GM19438 (cell line): ENCODE measurements at regions not wholly inside any gene's neighbourhood (a gene's known extent, or its start where the extent isn't known, plus 50 kb on each side); places are given as distances from the start of the nearest gene placed in this dataset.

Experiments used
- ATAC-seq: cut with Tn5 transposase; IDR thresholded peaks from one replicate; pipeline ENCODE4 v1.9.1; 2021; ENCODE audit warnings: low read depth; ENCODE audit not compliant: unreplicated experiment

GRCh38 chr12:115210533-115211252 lies 526.7 kb upstream of the TBX3 start:
- ATAC-seq = no peak

- ATAC-seq = no peak
Measured at GRCh38 chr12:115209230-115209629, 525.3 kb upstream of the TBX3 start.

GRCh38 chr12:115208098-115208497 lies 524.1 kb upstream of the TBX3 start:
- ATAC-seq = no peak

GRCh38 chr12:115207216-115207915 lies 523.4 kb upstream of the TBX3 start:
- no peak for ATAC-seq

- no peak for ATAC-seq
Measured at GRCh38 chr12:115206801-115207200, 522.8 kb upstream of the TBX3 start.

GRCh38 chr12:115205755-115206308 lies 521.9 kb upstream of the TBX3 start:
- ATAC-seq = no peak

- ATAC-seq = no peak
Measured at GRCh38 chr12:115204957-115205754, 521.2 kb upstream of the TBX3 start.

- no peak for ATAC-seq
Measured at GRCh38 chr12:115203701-115204100, 519.7 kb upstream of the TBX3 start.

GRCh38 chr12:115201966-115202365 lies 518.0 kb upstream of the TBX3 start:
- no peak for ATAC-seq

GRCh38 chr12:115199831-115200230 lies 515.9 kb upstream of the TBX3 start:
- no peak for ATAC-seq

GRCh38 chr12:115194857-115195256 lies 510.9 kb upstream of the TBX3 start:
- no peak for ATAC-seq

GRCh38 chr12:115194448-115194847 lies 510.5 kb upstream of the TBX3 start:
- ATAC-seq = no peak

- no peak for ATAC-seq
Measured at GRCh38 chr12:115191342-115191741, 507.4 kb upstream of the TBX3 start.

- no peak for ATAC-seq
Measured at GRCh38 chr12:115190010-115190770, 506.2 kb upstream of the TBX3 start.

- ATAC-seq = no peak
Measured at GRCh38 chr12:115185506-115185905, 501.5 kb upstream of the TBX3 start.

GRCh38 chr12:115183752-115184151 lies 499.8 kb upstream of the TBX3 start:
- ATAC-seq = no peak

GRCh38 chr12:115177899-115178298 lies 493.9 kb upstream of the TBX3 start:
- ATAC-seq = no peak

GRCh38 chr12:115176741-115177400 lies 492.9 kb upstream of the TBX3 start:
- no peak for ATAC-seq

- no peak for ATAC-seq
Measured at GRCh38 chr12:115174920-115175319, 490.9 kb upstream of the TBX3 start.

- no peak for ATAC-seq
Measured at GRCh38 chr12:115172521-115172920, 488.5 kb upstream of the TBX3 start.
